K562 (cell line): ENCODE measurements at regions not wholly inside any gene's neighbourhood (a gene's known extent, or its start where the extent isn't known, plus 50 kb on each side); places are given as distances from the start of the nearest gene placed in this dataset.

ENCODE experiments used
- ATAC-seq: fragments of 200-7000 bp; cut with Tn5 transposase; 3 replicates; pipeline ENCODE4 v1.9.1; 2020; ENCODE audit warnings: moderate library complexity
- BruUV-seq: library from RNA; stranded (reverse); fragments of 400-500 nt; replicated peaks from 2 replicates; lab custom pipeline; 2021; lab: Mats Ljungman, UMichigan
- CTCF ChIA-PET: fragments of 300-600 bp; formaldehyde crosslinking; extraction: SDS; loops from one replicate; lab custom pipeline; 2021; ENCODE audit warnings: low intra/inter-chr PET ratio; lab: Yijun Ruan, JAX
- POLR2A ChIA-PET: fragments of 300-600, 350-650 bp; sonication (Branson Sonifier 250); formaldehyde crosslinking; extraction: SDS; loops from one replicate; lab custom pipeline; 2021; ENCODE audit warnings: antibody characterized with exemption, inconsistent platforms; lab: Yijun Ruan, JAX
- DNase-seq, 4 experiments: peaks; one replicate each; pipeline versions ENCODE4 v3.0.0 to v3.0.0-alpha.2; 2011 to 2018; ENCODE audit warnings: low spot score in 3 of 4, mixed read lengths in 3 of 4; ENCODE audit errors: extremely low read depth in 1 of 4
- FAIRE-seq: peaks from 2 replicates; lab custom pipeline; 2011; peaks lifted over from hg19 to GRCh38; lab: Jason Lieb, UNC
- H2AFZ ChIP-seq: 2 replicates; pipeline ENCODE4 v1.6.0; 2011; ENCODE audit warnings: low read depth, low read length, control low read depth, inconsistent platforms
- H3K27ac ChIP-seq: fragments of 200-600 bp; 3 replicates; pipeline ENCODE4 v1.8.0; 2011; ENCODE audit warnings: low read depth, mild to moderate bottlenecking, control low read depth, inconsistent platforms, low read length, moderate library complexity, mixed read lengths; ENCODE audit errors: extremely low read depth
- H3K27me3 ChIP-seq, 2 experiments: fragments of 300-600 bp in 1 of 2; 2 replicates in 1 of 2; 3 replicates in 1 of 2; pipeline versions ENCODE4 v1.6.0 to v1.8.0; 2011; ENCODE audit warnings: inconsistent platforms in 2 of 2, low read length in 2 of 2, mild to moderate bottlenecking in 1 of 2, mixed read lengths in 1 of 2, moderate library complexity in 1 of 2; ENCODE audit not compliant: control insufficient read depth in 2 of 2, insufficient read depth in 2 of 2
- H3K36me3 ChIP-seq: fragments of 300-600 bp; 3 replicates; pipeline ENCODE4 v1.8.0; 2011; ENCODE audit warnings: mild to moderate bottlenecking, low read length, inconsistent platforms; ENCODE audit not compliant: control insufficient read depth, insufficient read depth
- H3K4me1 ChIP-seq, 2 experiments: fragments of 200-600 bp in 1 of 2; replicated peaks in 1 of 2; 2 replicates in 1 of 2; 3 replicates in 1 of 2; pipeline versions ENCODE4 v1.5.1 to v1.8.0; 2011; ENCODE audit warnings: inconsistent platforms in 2 of 2, low read length in 2 of 2, mild to moderate bottlenecking in 1 of 2, mixed read lengths in 1 of 2, moderate library complexity in 1 of 2; ENCODE audit not compliant: control insufficient read depth in 2 of 2, insufficient read depth in 2 of 2
- H3K4me2 ChIP-seq: 2 replicates; pipeline ENCODE4 v1.6.1; 2011; ENCODE audit warnings: low read length, control low read depth, inconsistent platforms, mixed read lengths; ENCODE audit not compliant: insufficient read depth
- H3K4me3 ChIP-seq: fragments of 200-600 bp; sonication (generic), shearing (Covaris generic); 2 replicates; pipeline ENCODE4 v1.5.1; 2016; ENCODE audit warnings: control low read depth, inconsistent platforms
- H3K79me2 ChIP-seq: fragments of 200-600 bp; 3 replicates; pipeline ENCODE4 v1.8.0; 2011; ENCODE audit warnings: low read length, inconsistent platforms; ENCODE audit not compliant: control insufficient read depth, insufficient read depth
- H3K9ac ChIP-seq, 2 experiments: 2 replicates each; pipeline versions ENCODE4 v1.6.0 to v1.6.1; 2011; ENCODE audit warnings: low read depth in 2 of 2, low read length in 2 of 2, control low read depth in 1 of 2, inconsistent platforms in 1 of 2, mild to moderate bottlenecking in 1 of 2, mixed read lengths in 1 of 2; ENCODE audit not compliant: insufficient read depth in 1 of 2
- H3K9me1 ChIP-seq: one replicate; pipeline ENCODE4 v1.6.0; 2011; ENCODE audit warnings: inconsistent platforms, mild to moderate bottlenecking, low read length, moderate library complexity; ENCODE audit not compliant: control insufficient read depth, insufficient read depth
- H3K9me3 ChIP-seq: replicated peaks from 2 replicates; pipeline ENCODE4 v1.5.1; 2011; ENCODE audit warnings: low read depth, low read length, inconsistent platforms; ENCODE audit not compliant: control insufficient read depth, insufficient read depth
- H4K20me1 ChIP-seq: replicated peaks from 2 replicates; pipeline ENCODE4 v1.6.1; 2011; ENCODE audit warnings: low read length, inconsistent platforms, mixed read lengths; ENCODE audit not compliant: control insufficient read depth, insufficient read depth
- TCF7 ChIP-seq: sonication (generic); IDR thresholded peaks from 2 replicates; pipeline ENCODE4 v1.6.1; 2016; ENCODE audit warnings: antibody characterized with exemption, borderline replicate concordance
- ZNF143 ChIP-seq: sonication (generic); formaldehyde crosslinking; IDR thresholded peaks from 2 replicates; pipeline ENCODE4 v1.9.0; 2022; ENCODE audit warnings: mild to moderate bottlenecking, missing genetic modification reagents
- WGBS: fragments of 100-300 bp; shearing (Covaris generic); methylation state at CpG from one replicate; pipeline ENCODE4 v1.1.6; 2016; ENCODE audit warnings: low coverage, mixed read lengths; ENCODE audit not compliant: insufficient coverage; ENCODE audit errors: missing lambda C conversion rate; 5-methylcytosine and 5-hydroxymethylcytosine counted together
- in situ Hi-C: fragments of 300-500 bp; cut with MboI; formaldehyde crosslinking; loops from 4 replicates; pipeline ENCODE4 v1.15.0; 2018; ENCODE audit warnings: inconsistent platforms, mixed read lengths
- intact Hi-C: fragments of 100-400 bp; cut with micrococcal nuclease; formaldehyde crosslinking; loops from 2 replicates; pipeline ENCODE4 v1.14.2; 2022
- TF ChIP-seq, protein P1 (sequence below): sonication (generic); formaldehyde crosslinking; IDR thresholded peaks from 2 replicates; pipeline ENCODE4 v1.8.1; 2023; ENCODE audit warnings: mild to moderate bottlenecking, missing genetic modification reagents

GRCh38 chr4:123802933-123803332 lies 406.3 kb downstream of the SPRY1 start (continued):
- TF ChIP-seq, protein P1, sequence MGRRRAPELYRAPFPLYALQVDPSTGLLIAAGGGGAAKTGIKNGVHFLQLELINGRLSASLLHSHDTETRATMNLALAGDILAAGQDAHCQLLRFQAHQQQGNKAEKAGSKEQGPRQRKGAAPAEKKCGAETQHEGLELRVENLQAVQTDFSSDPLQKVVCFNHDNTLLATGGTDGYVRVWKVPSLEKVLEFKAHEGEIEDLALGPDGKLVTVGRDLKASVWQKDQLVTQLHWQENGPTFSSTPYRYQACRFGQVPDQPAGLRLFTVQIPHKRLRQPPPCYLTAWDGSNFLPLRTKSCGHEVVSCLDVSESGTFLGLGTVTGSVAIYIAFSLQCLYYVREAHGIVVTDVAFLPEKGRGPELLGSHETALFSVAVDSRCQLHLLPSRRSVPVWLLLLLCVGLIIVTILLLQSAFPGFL (CRISPR knock-in tag), result no peak
- no peak for TF ChIP-seq TCF7

DNA sequence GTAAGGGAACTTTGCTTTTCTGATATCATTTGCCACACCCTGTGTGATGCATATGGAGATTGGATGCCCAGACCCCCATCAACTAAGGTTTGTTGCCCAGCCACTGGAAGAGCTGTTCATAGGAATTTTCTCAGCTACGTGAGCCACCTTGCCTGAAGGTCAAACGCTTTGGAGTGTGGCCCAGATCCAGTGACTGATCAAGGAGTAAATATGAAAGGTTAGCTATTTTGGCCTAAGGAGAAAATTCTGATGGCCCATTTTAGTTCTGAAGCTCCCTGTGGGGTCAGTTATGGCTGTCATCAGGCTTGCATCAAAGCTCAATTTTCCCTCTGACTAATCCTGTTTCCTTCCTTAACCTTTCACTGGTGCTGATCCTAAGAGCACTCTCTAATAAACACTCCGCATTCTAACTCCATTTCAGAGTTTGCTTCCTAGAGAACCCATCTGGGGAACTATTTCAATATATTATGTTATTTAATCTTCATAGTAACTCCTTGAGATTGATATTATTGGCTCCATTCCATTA lies 407.7 kb downstream of the SPRY1 start:
- POLR2A ChIA-PET, result interaction anchor here (0.9 kb wide), 1 partner anchor 9 kb away, joined by 3 read pairs; no protein-coding TSS in a partner anchor
- H3K27me3 ChIP-seq, result no peaks in the 10 kb centered on the region
- H3K9me3 ChIP-seq, result no peaks in the 10 kb centered on the region
- no peaks in the 10 kb centered on the region for H4K20me1 ChIP-seq
- no peak overlapping the region for H3K9ac ChIP-seq
- no peak overlapping the region for H2AFZ ChIP-seq
- CTCF ChIA-PET, result no interaction called here
- H3K36me3 ChIP-seq, result no peaks in the 10 kb centered on the region
- no peak for DNase-seq
- WGBS, result 0% methylated on average over 3 of the region's 3 CpGs
- in situ Hi-C loops, result no loop called here
- H3K4me1 ChIP-seq, result no peaks in the 10 kb centered on the region
- H3K4me3 ChIP-seq, result no peak overlapping the region
- H3K27ac ChIP-seq, result no peak overlapping the region
- intact Hi-C loops, result no loop called here
- FAIRE-seq, result no peak
- no TSS peak for BruUV-seq
- no peaks in the 10 kb centered on the region for H3K79me2 ChIP-seq
- H3K4me2 ChIP-seq, result no peak overlapping the region
- TF ChIP-seq ZNF143 (CRISPR knock-in tag), result no peak
- ATAC-seq, result no peak
- H3K9me1 ChIP-seq, result no peaks in the 10 kb centered on the region
